Sigmoid colon (tissue), 6 donors: ENCODE measurements at regions not wholly inside any gene's neighbourhood (a gene's known extent, or its start where the extent isn't known, plus 50 kb on each side); places are given as distances from the start of the nearest gene placed in this dataset.

Source experiments
- DNase-seq: peaks from one replicate; pipeline ENCODE4 v3.0.0-alpha.2; 2019
- H3K27ac ChIP-seq, 4 donors: fragments of 200-600 bp; sonication (generic); one replicate each; pipeline ENCODE4 v1.5.1; 2016 to 2019; ENCODE audit warnings: mild to moderate bottlenecking in 1 of 4
- H3K27me3 ChIP-seq, 3 donors: fragments of 200-600 bp; sonication (generic); one replicate each; pipeline ENCODE4 v1.5.1; 2019; ENCODE audit warnings: mild to moderate bottlenecking in 1 of 3
- H3K36me3 ChIP-seq, 4 donors: fragments of 200-600 bp; sonication (generic); one replicate each; pipeline ENCODE4 v1.5.1; 2016 to 2019
- H3K4me1 ChIP-seq, 4 donors: fragments of 200-600 bp; sonication (generic); one replicate each; pipeline ENCODE4 v1.5.1; 2017 to 2019
- H3K4me3 ChIP-seq, 4 donors: fragments of 200-600 bp; sonication (generic); one replicate each; pipeline ENCODE4 v1.5.1; 2017 to 2019; ENCODE audit warnings: mild to moderate bottlenecking in 2 of 4, moderate library complexity in 1 of 4
- H3K9me3 ChIP-seq, 4 donors: fragments of 200-600 bp in 3 of 4; sonication (generic) in 3 of 4; one replicate each; pipeline versions ENCODE4 v1.5.1 to v1.6.1; 2013 to 2019
- EP300 ChIP-seq, 4 donors: sonication (generic); formaldehyde crosslinking; IDR thresholded peaks; one replicate each; pipeline ENCODE4 v1.6.1; 2017; ENCODE audit warnings: antibody characterized with exemption in 4 of 4
- POLR2A ChIP-seq, 2 donors: fragments of 450-650 bp; IDR thresholded peaks; one replicate each; pipeline ENCODE4 v1.6.1; 2016; ENCODE audit warnings: antibody characterized with exemption in 2 of 2, mild to moderate bottlenecking in 2 of 2, moderate library complexity in 2 of 2
- POLR2AphosphoS5 ChIP-seq, 4 donors: sonication (generic); formaldehyde crosslinking; IDR thresholded peaks; one replicate each; pipeline ENCODE4 v1.6.1; 2017; ENCODE audit warnings: antibody characterized with exemption in 4 of 4
- WGBS, 2 donors: extraction: QIAGEN DNeasy Blood & Tissue Kit; methylation state at CpG; one replicate each; pipeline ENCODE4 v1.1.7; 2013; 5-methylcytosine and 5-hydroxymethylcytosine counted together
- intact Hi-C: fragments of 100-400 bp; cut with DNase I; formaldehyde crosslinking; loops from one replicate; pipeline ENCODE4 v1.15.1; 2023
- TF ChIP-seq, protein P1 (sequence below), 4 experiments: fragments of 450-650 bp in 3 of 4; fragments of 200-600 bp in 1 of 4; IDR thresholded peaks; one replicate each; pipeline ENCODE4 v1.5.1; 2016 to 2019; ENCODE audit warnings: antibody characterized with exemption in 4 of 4, mild to moderate bottlenecking in 3 of 4, moderate library complexity in 2 of 4
- donor health status: healthy with polysubstance abuse.
- donor health status: healthy.

GRCh38 chr11:92801685-92802084, 167.8 kb upstream of the MTNR1B start:
- no peak for DNase-seq
- Histone ChIP-seq H3K9me3 (no peaks in the 10 kb centered on the region), H3K27me3 (no peaks in the 10 kb centered on the region), H3K36me3 (no peaks in the 10 kb centered on the region), H3K4me3 (no peak overlapping the region), H3K27ac (no peak overlapping the region), H3K4me1 (no peaks in the 10 kb centered on the region)
- TF ChIP-seq EP300 (IDR thresholded peaks at IDR 0.05) (no peak), POLR2A (IDR thresholded peaks at IDR 0.05) (no peak), POLR2AphosphoS5 (IDR thresholded peaks at IDR 0.05) (no peak)
- TF ChIP-seq, protein P1, sequence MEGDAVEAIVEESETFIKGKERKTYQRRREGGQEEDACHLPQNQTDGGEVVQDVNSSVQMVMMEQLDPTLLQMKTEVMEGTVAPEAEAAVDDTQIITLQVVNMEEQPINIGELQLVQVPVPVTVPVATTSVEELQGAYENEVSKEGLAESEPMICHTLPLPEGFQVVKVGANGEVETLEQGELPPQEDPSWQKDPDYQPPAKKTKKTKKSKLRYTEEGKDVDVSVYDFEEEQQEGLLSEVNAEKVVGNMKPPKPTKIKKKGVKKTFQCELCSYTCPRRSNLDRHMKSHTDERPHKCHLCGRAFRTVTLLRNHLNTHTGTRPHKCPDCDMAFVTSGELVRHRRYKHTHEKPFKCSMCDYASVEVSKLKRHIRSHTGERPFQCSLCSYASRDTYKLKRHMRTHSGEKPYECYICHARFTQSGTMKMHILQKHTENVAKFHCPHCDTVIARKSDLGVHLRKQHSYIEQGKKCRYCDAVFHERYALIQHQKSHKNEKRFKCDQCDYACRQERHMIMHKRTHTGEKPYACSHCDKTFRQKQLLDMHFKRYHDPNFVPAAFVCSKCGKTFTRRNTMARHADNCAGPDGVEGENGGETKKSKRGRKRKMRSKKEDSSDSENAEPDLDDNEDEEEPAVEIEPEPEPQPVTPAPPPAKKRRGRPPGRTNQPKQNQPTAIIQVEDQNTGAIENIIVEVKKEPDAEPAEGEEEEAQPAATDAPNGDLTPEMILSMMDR (IDR thresholded peaks at IDR 0.05): no peak
- WGBS, 2 donors: 90 to 91% methylated on average over 13 of the region's 13 CpGs
- intact Hi-C loops: no loop called here

DNA sequence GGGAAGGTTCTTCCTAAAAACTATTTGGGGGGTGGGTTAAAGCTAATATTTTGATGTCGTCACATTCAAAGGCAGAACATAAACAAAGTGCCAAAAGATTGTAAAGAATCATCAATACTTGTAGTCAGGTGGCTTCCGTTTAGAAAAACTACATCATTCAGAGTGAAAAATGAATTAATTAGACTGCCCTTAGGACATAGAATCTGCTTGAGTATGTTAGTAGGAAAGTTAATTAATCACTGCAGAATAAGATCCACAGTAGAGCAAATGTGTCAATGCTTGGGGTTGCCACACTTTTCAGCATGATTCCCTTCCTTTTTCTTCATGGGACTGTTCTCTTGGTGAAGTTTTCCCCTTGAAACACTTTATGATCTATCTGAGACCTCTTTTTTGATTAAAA, 166.8 kb upstream of the MTNR1B start:
- Histone ChIP-seq H3K9me3 (no peaks in the 10 kb centered on the region), H3K27me3 (no peaks in the 10 kb centered on the region), H3K4me1 (no peaks in the 10 kb centered on the region), H3K4me3 (no peak overlapping the region), H3K27ac (no peak overlapping the region), H3K36me3 (no peaks in the 10 kb centered on the region)
- WGBS, 2 donors: 87 to 88% methylated on average over 2 of the region's 2 CpGs
- intact Hi-C loops: no loop called here
- no peak for DNase-seq
- TF ChIP-seq POLR2A (IDR thresholded peaks at IDR 0.05) (no peak), EP300 (IDR thresholded peaks at IDR 0.05) (no peak), POLR2AphosphoS5 (IDR thresholded peaks at IDR 0.05) (no peak)
- TF ChIP-seq, protein P1 (IDR thresholded peaks at IDR 0.05): no peak

- 91 to 96% methylated on average over 1 of the region's 1 CpG for WGBS, 2 donors
- DNase-seq: no peak
- intact Hi-C loops: no loop called here
- no peak for TF ChIP-seq POLR2AphosphoS5 (IDR thresholded peaks at IDR 0.05)
- no peak for TF ChIP-seq EP300 (IDR thresholded peaks at IDR 0.05)
- no peak for TF ChIP-seq POLR2A (IDR thresholded peaks at IDR 0.05)
- TF ChIP-seq, protein P1 (IDR thresholded peaks at IDR 0.05): no peak
- Histone ChIP-seq H3K36me3 (no peaks in the 10 kb centered on the region), H3K27me3 (no peaks in the 10 kb centered on the region), H3K4me3 (no peak overlapping the region), H3K4me1 (no peaks in the 10 kb centered on the region), H3K9me3 (no peaks in the 10 kb centered on the region), H3K27ac (no peak overlapping the region)
Measured at GRCh38 chr11:92803391-92803790, 166.1 kb upstream of the MTNR1B start.

DNA sequence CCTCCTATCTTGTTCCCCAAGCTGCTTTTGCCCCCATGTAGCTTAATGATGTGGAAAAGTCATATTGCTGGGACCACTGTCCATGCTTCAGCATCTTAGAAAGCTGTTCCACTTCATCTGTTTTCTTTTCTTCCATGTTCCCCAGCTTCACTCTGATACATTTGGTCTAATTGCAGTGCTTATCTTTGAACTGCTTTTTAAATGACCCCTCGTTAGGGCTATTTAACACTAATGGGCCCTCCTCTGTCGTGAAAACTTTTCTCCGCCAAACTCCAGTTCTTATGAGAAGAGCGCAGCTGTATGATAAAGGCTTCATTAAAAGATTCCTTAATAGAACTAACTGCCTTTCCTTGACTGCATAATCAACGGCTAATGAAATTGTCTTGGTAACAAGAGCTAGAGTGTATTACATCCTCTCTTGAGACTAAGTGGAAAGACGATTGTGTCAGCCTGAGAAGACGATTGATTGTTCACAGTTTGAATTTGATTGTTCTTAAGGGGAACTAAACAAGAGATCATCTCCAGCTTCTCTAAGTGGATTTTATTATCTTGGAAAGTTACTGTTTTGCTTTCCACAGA, 165.0 kb upstream of the MTNR1B start:
- no peaks in the 10 kb centered on the region for H3K9me3 ChIP-seq
- H3K4me3 ChIP-seq: no peak overlapping the region
- H3K27ac ChIP-seq: no peak overlapping the region
- H3K27me3 ChIP-seq: no peaks in the 10 kb centered on the region
- no peaks in the 10 kb centered on the region for H3K36me3 ChIP-seq
- no peaks in the 10 kb centered on the region for H3K4me1 ChIP-seq
- TF ChIP-seq, protein P1 (IDR thresholded peaks at IDR 0.05): no peak
- TF ChIP-seq EP300 (IDR thresholded peaks at IDR 0.05) (no peak), POLR2A (IDR thresholded peaks at IDR 0.05) (no peak), POLR2AphosphoS5 (IDR thresholded peaks at IDR 0.05) (no peak)
- 82 to 86% methylated on average over 7 of the region's 7 CpGs for WGBS, 2 donors
- no peak for DNase-seq
- intact Hi-C loops: no loop called here

- Histone ChIP-seq H3K36me3 (no peaks in the 10 kb centered on the region), H3K9me3 (no peaks in the 10 kb centered on the region), H3K27me3 (no peaks in the 10 kb centered on the region), H3K27ac (no peak overlapping the region), H3K4me1 (no peaks in the 10 kb centered on the region), H3K4me3 (no peak overlapping the region)
- no peak for TF ChIP-seq EP300 (IDR thresholded peaks at IDR 0.05)
- TF ChIP-seq, protein P1 (IDR thresholded peaks at IDR 0.05): no peak
- no peak for TF ChIP-seq POLR2AphosphoS5 (IDR thresholded peaks at IDR 0.05)
- TF ChIP-seq POLR2A (IDR thresholded peaks at IDR 0.05): no peak
- DNase-seq: no peak
- intact Hi-C loops: no loop called here
Measured at GRCh38 chr11:92808022-92808421, 161.4 kb upstream of the MTNR1B start.
